ENCODE measurements at regions not wholly inside any gene's neighbourhood (a gene's known extent, or its start where the extent isn't known, plus 50 kb on each side); places are given as distances from the start of the nearest gene placed in this dataset.
"Not testable (repeated sequence)": the region's sequence is repeated elsewhere in the genome, so short reads cannot be mapped to it uniquely, and the experiment has no call there.

GRCh38 chr6:4447639-4448330 lies 312.4 kb upstream of the ECI2 start:
- no peak for DNase-seq

GRCh38 chr6:4446982-4447381 lies 311.6 kb upstream of the ECI2 start:
- no peak for DNase-seq

GRCh38 chr6:4441981-4442434 lies 306.6 kb upstream of the ECI2 start:
- DNase-seq: no peak

GRCh38 chr6:4439159-4439558 lies 303.8 kb upstream of the ECI2 start:
- no peak for DNase-seq

- DNase-seq: no peak
These were observed 302.0 kb upstream of the ECI2 start for GRCh38 chr6:4437342-4437741.

- no peak for DNase-seq
These were observed 300.6 kb upstream of the ECI2 start for GRCh38 chr6:4435981-4436445.

GRCh38 chr6:4434655-4435054 lies 299.3 kb upstream of the ECI2 start:
- no peak for DNase-seq

GRCh38 chr6:4433199-4433598 lies 297.8 kb upstream of the ECI2 start:
- DNase-seq: no peak

GRCh38 chr6:4426968-4427367 lies 291.6 kb upstream of the ECI2 start:
- DNase-seq: no peak

- no peak for DNase-seq
These were observed 286.5 kb upstream of the ECI2 start for GRCh38 chr6:4421837-4422236.

- DNase-seq: no peak
These were observed 284.9 kb upstream of the ECI2 start for GRCh38 chr6:4420160-4420865.

- no peak for DNase-seq
These were observed 280.2 kb upstream of the ECI2 start for GRCh38 chr6:4415549-4415948.

- DNase-seq: not testable (repeated sequence)
These were observed 278.7 kb upstream of the ECI2 start for GRCh38 chr6:4414078-4414477.

GRCh38 chr6:4413073-4413472 lies 277.7 kb upstream of the ECI2 start:
- no peak for DNase-seq

GRCh38 chr6:4412488-4412887 lies 277.1 kb upstream of the ECI2 start:
- no peak for DNase-seq

- DNase-seq: no peak
These were observed 276.7 kb upstream of the ECI2 start for GRCh38 chr6:4412077-4412476.

- DNase-seq: peak; percentile 15
These were observed 272.3 kb upstream of the ECI2 start for GRCh38 chr6:4407710-4408109.

- no peak for DNase-seq
These were observed 270.3 kb upstream of the ECI2 start for GRCh38 chr6:4405621-4406212.

GRCh38 chr6:4404415-4404814 lies 269.0 kb upstream of the ECI2 start:
- DNase-seq: no peak

- DNase-seq: no peak
These were observed 268.5 kb upstream of the ECI2 start for GRCh38 chr6:4403828-4404227.

- DNase-seq: no peak
These were observed 267.8 kb upstream of the ECI2 start for GRCh38 chr6:4403023-4403752.

GRCh38 chr6:4402477-4402976 lies 267.2 kb upstream of the ECI2 start:
- DNase-seq: no peak
